ENCODE measurements at regions not wholly inside any gene's neighbourhood (a gene's known extent, or its start where the extent isn't known, plus 50 kb on each side); places are given as distances from the start of the nearest gene placed in this dataset.

DNA sequence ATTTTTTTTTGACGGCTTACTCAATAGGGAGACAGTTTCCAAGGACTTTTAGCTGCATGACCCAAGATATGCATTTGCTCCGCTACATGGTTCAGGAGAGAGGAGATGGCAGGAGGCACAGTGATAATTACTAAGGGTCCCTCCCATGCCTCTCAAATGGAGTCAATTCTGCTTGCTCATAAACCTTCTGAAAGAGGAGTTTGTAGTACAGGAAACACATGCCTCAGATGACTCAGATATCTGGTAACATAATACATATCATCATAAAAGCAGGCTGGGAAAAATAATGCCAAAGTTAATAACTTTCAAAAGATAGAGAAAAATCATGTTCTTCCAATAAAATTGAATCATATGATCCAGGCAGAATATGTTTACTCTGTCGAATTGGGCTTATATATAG, 97.6 kb upstream of the DEFB112 start:
- TF ChIP-seq EZH2 (IDR thresholded peaks at IDR 0.05), result no peak
- no peak for TF ChIP-seq EZH2phosphoT487 (IDR thresholded peaks at IDR 0.05)
- Histone ChIP-seq H3K9ac (no peak overlapping the region), H2AFZ (replicated peaks) (no peak overlapping the region), H3K27ac (no peak overlapping the region), H4K20me1 (ENCODE audit: low read depth) (no peaks in the 10 kb centered on the region), H3K4me1 (no peaks in the 10 kb centered on the region), H3K36me3 (no peaks in the 10 kb centered on the region), H3F3A (ENCODE audit: low read depth) (no peaks in the 10 kb centered on the region), H3K4me2 (no peak overlapping the region), H3K4me3 (no peak overlapping the region), H3K79me2 (ENCODE audit: low read depth) (no peaks in the 10 kb centered on the region), H3K9me3 (ENCODE audit: low read depth) (no peaks in the 10 kb centered on the region), H3K27me3 (no peaks in the 10 kb centered on the region)
- no peaks in the 10 kb centered on the region for H3K27me3 Mint-ChIP-seq (ENCODE audit: insufficient read depth, low read depth)
- H3K36me3 Mint-ChIP-seq, result no peaks in the 10 kb centered on the region
- H3K4me1 Mint-ChIP-seq, result no peaks in the 10 kb centered on the region
- no peak overlapping the region for H3K27ac Mint-ChIP-seq
- no peaks in the 10 kb centered on the region for H3K9me3 Mint-ChIP-seq
- no peak overlapping the region for H3K4me3 Mint-ChIP-seq
- no peak for DNase-seq (ENCODE audit: low spot score)

DNA sequence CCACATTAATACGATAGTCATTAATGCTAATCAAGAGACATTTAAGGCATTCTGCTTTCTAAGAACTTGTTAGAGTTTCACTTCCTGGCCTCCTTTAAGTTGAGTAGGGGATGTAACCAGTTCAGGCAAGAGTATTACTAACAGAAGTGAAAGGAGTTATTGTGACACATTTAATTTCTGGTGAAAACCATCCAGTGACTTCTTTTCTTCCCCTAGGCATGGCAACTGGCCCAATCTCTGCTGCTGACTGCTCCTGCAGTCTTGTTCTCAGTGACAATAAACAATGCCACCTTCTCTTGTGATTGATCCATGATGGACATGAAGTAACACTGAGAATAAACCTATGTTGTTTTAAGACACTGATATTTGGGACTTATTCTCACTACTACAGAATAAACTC, 130.9 kb upstream of the DEFB112 start:
- Histone ChIP-seq H3K27ac (no peak overlapping the region), H3K4me1 (no peaks in the 10 kb centered on the region), H3K9me3 (ENCODE audit: low read depth) (no peaks in the 10 kb centered on the region), H3K9ac (no peak overlapping the region), H3K79me2 (ENCODE audit: low read depth) (no peaks in the 10 kb centered on the region), H3F3A (ENCODE audit: low read depth) (no peaks in the 10 kb centered on the region), H3K4me2 (no peak overlapping the region), H4K20me1 (ENCODE audit: low read depth) (no peaks in the 10 kb centered on the region), H3K36me3 (no peaks in the 10 kb centered on the region), H3K4me3 (no peak overlapping the region), H2AFZ (replicated peaks) (no peak overlapping the region), H3K27me3 (no peaks in the 10 kb centered on the region)
- no peak for DNase-seq (ENCODE audit: low spot score)
- Mint-ChIP-seq H3K9me3 (no peaks in the 10 kb centered on the region), H3K27me3 (ENCODE audit: insufficient read depth, low read depth) (no peaks in the 10 kb centered on the region), H3K27ac (no peak overlapping the region), H3K4me3 (no peak overlapping the region), H3K36me3 (no peaks in the 10 kb centered on the region), H3K4me1 (no peaks in the 10 kb centered on the region)
- TF ChIP-seq, protein P1, sequence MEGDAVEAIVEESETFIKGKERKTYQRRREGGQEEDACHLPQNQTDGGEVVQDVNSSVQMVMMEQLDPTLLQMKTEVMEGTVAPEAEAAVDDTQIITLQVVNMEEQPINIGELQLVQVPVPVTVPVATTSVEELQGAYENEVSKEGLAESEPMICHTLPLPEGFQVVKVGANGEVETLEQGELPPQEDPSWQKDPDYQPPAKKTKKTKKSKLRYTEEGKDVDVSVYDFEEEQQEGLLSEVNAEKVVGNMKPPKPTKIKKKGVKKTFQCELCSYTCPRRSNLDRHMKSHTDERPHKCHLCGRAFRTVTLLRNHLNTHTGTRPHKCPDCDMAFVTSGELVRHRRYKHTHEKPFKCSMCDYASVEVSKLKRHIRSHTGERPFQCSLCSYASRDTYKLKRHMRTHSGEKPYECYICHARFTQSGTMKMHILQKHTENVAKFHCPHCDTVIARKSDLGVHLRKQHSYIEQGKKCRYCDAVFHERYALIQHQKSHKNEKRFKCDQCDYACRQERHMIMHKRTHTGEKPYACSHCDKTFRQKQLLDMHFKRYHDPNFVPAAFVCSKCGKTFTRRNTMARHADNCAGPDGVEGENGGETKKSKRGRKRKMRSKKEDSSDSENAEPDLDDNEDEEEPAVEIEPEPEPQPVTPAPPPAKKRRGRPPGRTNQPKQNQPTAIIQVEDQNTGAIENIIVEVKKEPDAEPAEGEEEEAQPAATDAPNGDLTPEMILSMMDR (IDR thresholded peaks at IDR 0.05), result no peak
- TF ChIP-seq EZH2 (IDR thresholded peaks at IDR 0.05) (no peak), EZH2phosphoT487 (IDR thresholded peaks at IDR 0.05) (no peak)

DNA sequence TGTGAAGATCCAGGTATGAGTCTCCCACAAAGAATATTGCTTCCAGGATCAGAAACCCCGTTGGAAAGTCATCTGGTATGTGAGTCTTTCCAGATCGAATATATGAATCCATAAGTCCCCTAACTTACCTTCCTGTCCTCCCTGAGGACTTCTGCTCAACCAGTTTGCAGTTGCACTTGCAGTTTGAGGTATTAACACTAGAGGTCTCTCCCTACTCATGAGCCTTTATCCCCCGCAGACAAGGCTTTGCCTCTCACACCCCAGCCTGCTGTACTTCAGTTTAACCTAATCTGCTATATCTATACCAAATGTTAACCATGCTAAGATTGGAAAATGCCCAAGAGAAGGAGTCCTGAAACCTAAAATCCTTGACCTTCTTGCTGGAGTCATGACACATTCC, 135.3 kb upstream of the DEFB112 start:
- peak; percentile 70 for DNase-seq (ENCODE audit: low spot score)
- peaks cover 3% of the 10 kb centered on the region for H3K27me3 Mint-ChIP-seq (ENCODE audit: insufficient read depth, low read depth)
- H3K27me3 ChIP-seq, result no peaks in the 10 kb centered on the region

DNA sequence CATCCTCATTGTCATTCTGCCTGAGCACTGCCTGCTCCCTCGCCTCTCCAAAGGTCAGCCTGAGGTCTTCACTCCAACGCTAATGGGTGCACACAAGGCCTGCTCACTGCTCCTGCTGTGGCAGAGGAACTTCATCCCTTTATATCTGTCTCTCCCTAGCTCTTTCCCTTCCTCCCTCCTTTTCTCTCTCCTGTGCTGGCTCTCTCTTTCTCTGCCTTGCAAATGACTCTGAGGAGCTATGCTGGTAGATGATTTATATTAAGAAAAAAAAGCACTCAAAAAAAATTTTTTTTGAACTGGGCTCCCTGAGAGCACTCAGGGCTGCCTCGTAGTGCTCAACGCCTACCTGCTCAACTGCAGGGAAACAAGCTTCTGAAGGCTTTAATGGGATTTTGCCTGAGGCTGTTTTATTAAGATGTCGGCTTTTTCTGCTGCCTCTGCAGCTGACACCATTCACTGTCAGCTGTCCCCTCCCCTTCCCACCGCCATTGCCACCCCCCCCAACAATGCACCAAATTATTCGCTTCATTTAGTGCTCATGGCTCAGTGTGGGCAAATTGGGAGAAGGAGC, 137.7 kb upstream of the DEFB112 start:
- Mint-ChIP-seq H3K4me1 (peaks cover 17% of the 10 kb centered on the region), H3K27ac (peak overlapping the region; percentile 6), H3K9me3 (no peaks in the 10 kb centered on the region), H3K4me3 (peak overlapping the region; percentile 5), H3K36me3 (no peaks in the 10 kb centered on the region), H3K27me3 (ENCODE audit: insufficient read depth, low read depth) (peaks cover 3% of the 10 kb centered on the region)
- no peaks in the 10 kb centered on the region for H3K9me3 ChIP-seq (ENCODE audit: low read depth)
- peak overlapping the region; percentile 6 for H3K4me3 ChIP-seq
- H3K79me2 ChIP-seq (ENCODE audit: low read depth), result no peaks in the 10 kb centered on the region
- no peak overlapping the region for H3K9ac ChIP-seq
- no peaks in the 10 kb centered on the region for H4K20me1 ChIP-seq (ENCODE audit: low read depth)
- peak overlapping the region; percentile 60 for H3K27ac ChIP-seq
- H3K36me3 ChIP-seq, result no peaks in the 10 kb centered on the region
- H3K4me2 ChIP-seq, result peak overlapping the region; percentile 62
- H3K4me1 ChIP-seq, result peaks cover 16% of the 10 kb centered on the region
- no peak for TF ChIP-seq EZH2phosphoT487 (IDR thresholded peaks at IDR 0.05)
- TF ChIP-seq, protein P1 (IDR thresholded peaks at IDR 0.05), result no peak
- no peak for TF ChIP-seq EZH2 (IDR thresholded peaks at IDR 0.05)
- peak overlapping the region; percentile 6 for H2AFZ ChIP-seq (replicated peaks)
- no peaks in the 10 kb centered on the region for H3K27me3 ChIP-seq
- DNase-seq (ENCODE audit: low spot score), result peak; percentile 68
- H3F3A ChIP-seq (ENCODE audit: low read depth), result no peaks in the 10 kb centered on the region

More for the DNA sequence above, 135.3 kb upstream of the DEFB112 start:
- no peak overlapping the region for H2AFZ ChIP-seq (replicated peaks)
- Mint-ChIP-seq H3K4me3 (no peak overlapping the region), H3K27ac (no peak overlapping the region), H3K36me3 (no peaks in the 10 kb centered on the region), H3K4me1 (peaks cover 17% of the 10 kb centered on the region), H3K9me3 (no peaks in the 10 kb centered on the region)
- no peaks in the 10 kb centered on the region for H3K9me3 ChIP-seq (ENCODE audit: low read depth)
- TF ChIP-seq, protein P1 (IDR thresholded peaks at IDR 0.05), result peak; percentile 73
- no peak for TF ChIP-seq EZH2 (IDR thresholded peaks at IDR 0.05)
- H3K79me2 ChIP-seq (ENCODE audit: low read depth), result no peaks in the 10 kb centered on the region
- H3K4me2 ChIP-seq, result no peak overlapping the region
- no peaks in the 10 kb centered on the region for H3F3A ChIP-seq (ENCODE audit: low read depth)
- no peak overlapping the region for H3K27ac ChIP-seq
- H3K4me1 ChIP-seq, result peaks cover 16% of the 10 kb centered on the region
- H3K36me3 ChIP-seq, result no peaks in the 10 kb centered on the region
- no peak overlapping the region for H3K4me3 ChIP-seq
- no peaks in the 10 kb centered on the region for H4K20me1 ChIP-seq (ENCODE audit: low read depth)
- no peak overlapping the region for H3K9ac ChIP-seq

All from neural progenitor cell (in vitro differentiated cells).